H9 (cell line): ENCODE measurements at regions not wholly inside any gene's neighbourhood (a gene's known extent, or its start where the extent isn't known, plus 50 kb on each side); places are given as distances from the start of the nearest gene placed in this dataset.
"Not testable (repeated sequence)": the region's sequence is repeated elsewhere in the genome, so short reads cannot be mapped to it uniquely, and the experiment has no call there.

Experiments
- DNase-seq: peaks from one replicate; pipeline ENCODE4 v3.0.0-alpha.2; 2017
- H2AFZ ChIP-seq: one replicate; pipeline ENCODE4 v1.6.1; 2013; ENCODE audit warnings: mild to moderate bottlenecking, low read length, control low read depth, moderate library complexity
- H2AK5ac ChIP-seq: 2 replicates; pipeline ENCODE4 v1.6.1; 2013; ENCODE audit warnings: low read length, control low read depth, mixed read lengths; ENCODE audit not compliant: insufficient read length
- H2BK120ac ChIP-seq: one replicate; pipeline ENCODE4 v1.6.1; 2013; ENCODE audit warnings: low read depth, mild to moderate bottlenecking, low read length, control low read depth, inconsistent platforms; ENCODE audit not compliant: poor library complexity, severe bottlenecking
- H2BK12ac ChIP-seq: 2 replicates; pipeline ENCODE4 v1.6.1; 2013; ENCODE audit warnings: low read length, control low read depth, mixed read lengths, low read depth; ENCODE audit not compliant: insufficient read length
- H2BK15ac ChIP-seq: 2 replicates; pipeline ENCODE4 v1.6.1; 2013; ENCODE audit warnings: low read depth, low read length, control low read depth
- H2BK20ac ChIP-seq: one replicate; pipeline ENCODE4 v1.6.1; 2013; ENCODE audit warnings: low read depth, mild to moderate bottlenecking, low read length, control low read depth, inconsistent platforms; ENCODE audit not compliant: poor library complexity, severe bottlenecking
- H2BK5ac ChIP-seq: 2 replicates; pipeline ENCODE4 v1.6.1; 2013; ENCODE audit warnings: low read length, control low read depth, mixed read lengths; ENCODE audit not compliant: insufficient read length
- H3K14ac ChIP-seq: 2 replicates; pipeline ENCODE4 v1.6.1; 2013; ENCODE audit warnings: low read length, control low read depth; ENCODE audit not compliant: insufficient read depth
- H3K18ac ChIP-seq: 2 replicates; pipeline ENCODE4 v1.6.1; 2013; ENCODE audit warnings: low read depth, mild to moderate bottlenecking, mixed read lengths, low read length, control low read depth; ENCODE audit not compliant: insufficient read length
- H3K23ac ChIP-seq: 2 replicates; pipeline ENCODE4 v1.6.1; 2013; ENCODE audit warnings: low read length, control low read depth, mixed read lengths, low read depth; ENCODE audit not compliant: insufficient read length
- H3K23me2 ChIP-seq: 2 replicates; pipeline ENCODE4 v1.6.1; 2013; ENCODE audit warnings: low read depth, mild to moderate bottlenecking, mixed read lengths, low read length, control low read depth; ENCODE audit not compliant: insufficient read length, poor library complexity, severe bottlenecking
- H3K27ac ChIP-seq: 2 replicates; pipeline ENCODE4 v1.5.1; 2013; ENCODE audit warnings: low read length, control low read depth, mixed read lengths, low read depth; ENCODE audit not compliant: insufficient read length
- H3K27me3 ChIP-seq: 2 replicates; pipeline ENCODE4 v1.6.1; 2013; ENCODE audit warnings: low read length, control low read depth, inconsistent platforms; ENCODE audit not compliant: insufficient read depth
- H3K4ac ChIP-seq: 2 replicates; pipeline ENCODE4 v1.6.1; 2013; ENCODE audit warnings: low read depth, mild to moderate bottlenecking, control low read depth, inconsistent platforms, low read length, moderate library complexity
- H3K4me1 ChIP-seq: 2 replicates; pipeline ENCODE4 v1.6.1; 2013; ENCODE audit warnings: low read length, control low read depth, inconsistent platforms; ENCODE audit not compliant: insufficient read depth
- H3K4me2 ChIP-seq: 2 replicates; pipeline ENCODE4 v1.6.1; 2013; ENCODE audit warnings: low read length, control low read depth, mixed read lengths; ENCODE audit not compliant: insufficient read length, insufficient read depth
- H3K56ac ChIP-seq: 2 replicates; pipeline ENCODE4 v1.6.1; 2013; ENCODE audit warnings: low read depth, mild to moderate bottlenecking, mixed read lengths, low read length, control low read depth; ENCODE audit not compliant: insufficient read length
- H3K79me1 ChIP-seq: 2 replicates; pipeline ENCODE4 v1.6.1; 2013; ENCODE audit warnings: low read depth, mild to moderate bottlenecking, moderate library complexity, low read length, control low read depth, inconsistent platforms; ENCODE audit not compliant: insufficient read depth, poor library complexity, severe bottlenecking
- H3K79me2 ChIP-seq: 2 replicates; pipeline ENCODE4 v1.6.1; 2013; ENCODE audit warnings: low read length, control low read depth, inconsistent platforms; ENCODE audit not compliant: insufficient read depth
- H3K9ac ChIP-seq: 2 replicates; pipeline ENCODE4 v1.6.1; 2013; ENCODE audit warnings: low read length, control low read depth, mixed read lengths; ENCODE audit not compliant: insufficient read length; ENCODE audit errors: extremely low read depth
- H3K9me3 ChIP-seq: one replicate; pipeline ENCODE4 v1.6.1; 2013; ENCODE audit warnings: low read depth, low read length, inconsistent platforms; ENCODE audit not compliant: control insufficient read depth
- H3T11ph ChIP-seq: one replicate; pipeline ENCODE4 v1.6.1; 2013; ENCODE audit warnings: mild to moderate bottlenecking, low read length, control low read depth, inconsistent platforms
- H4K20me1 ChIP-seq: one replicate; pipeline ENCODE4 v1.6.1; 2013; ENCODE audit not compliant: control insufficient read depth, insufficient read length, insufficient read depth
- H4K5ac ChIP-seq: 2 replicates; pipeline ENCODE4 v1.6.1; 2013; ENCODE audit warnings: low read depth, mild to moderate bottlenecking, mixed read lengths, low read length, control low read depth; ENCODE audit not compliant: insufficient read length
- H4K8ac ChIP-seq: replicated peaks from 2 replicates; pipeline ENCODE4 v1.6.1; 2013; ENCODE audit warnings: low read length, control low read depth, mixed read lengths, low read depth; ENCODE audit not compliant: insufficient read length
- H4K91ac ChIP-seq: 2 replicates; pipeline ENCODE4 v1.6.1; 2013; ENCODE audit warnings: low read depth, mild to moderate bottlenecking, moderate library complexity, mixed read lengths, low read length, control low read depth; ENCODE audit not compliant: insufficient read length
- H3K27ac Mint-ChIP-seq, 3 experiments: 2 replicates in 2 of 3; 3 replicates in 1 of 3; pipeline ENCODE4 v1.8.0; 2020 to 2021; ENCODE audit warnings: mixed read lengths in 3 of 3, mild to moderate bottlenecking in 1 of 3, moderate library complexity in 1 of 3
- H3K27me3 Mint-ChIP-seq: 2 replicates; pipeline ENCODE4 v1.8.0; 2021; ENCODE audit warnings: low read depth, mild to moderate bottlenecking, moderate library complexity, mixed read lengths
- H3K36me3 Mint-ChIP-seq, 3 experiments: 2 replicates in 2 of 3; 3 replicates in 1 of 3; pipeline ENCODE4 v1.8.0; 2020 to 2021; ENCODE audit warnings: low read depth in 3 of 3, mixed read lengths in 3 of 3; ENCODE audit not compliant: insufficient read depth in 1 of 3
- H3K4me1 Mint-ChIP-seq, 2 experiments: 2 replicates each; pipeline ENCODE4 v1.8.0; 2020; ENCODE audit warnings: mixed read lengths in 2 of 2
- H3K4me3 Mint-ChIP-seq, 2 experiments: 2 replicates in 1 of 2; 3 replicates in 1 of 2; pipeline ENCODE4 v1.8.0; 2020 to 2021; ENCODE audit warnings: mild to moderate bottlenecking in 2 of 2, mixed read lengths in 2 of 2, moderate library complexity in 1 of 2
- H3K9me3 Mint-ChIP-seq, 2 experiments: 2 replicates in 1 of 2; 3 replicates in 1 of 2; pipeline ENCODE4 v1.8.0; 2020; ENCODE audit warnings: mild to moderate bottlenecking in 2 of 2, mixed read lengths in 2 of 2, moderate library complexity in 1 of 2
- WGBS: extraction: QIAGEN DNeasy Blood & Tissue Kit; methylation state at CpG from one replicate; pipeline ENCODE4 v1.1.7; 2013; ENCODE audit warnings: missing lambda C conversion rate, low lambda C conversion rate, mixed read lengths; ENCODE audit not compliant: insufficient read length; ENCODE audit errors: extremely low coverage; 5-methylcytosine and 5-hydroxymethylcytosine counted together
- TF ChIP-seq, protein P1 (sequence below): fragments of 200-600 bp; sonication (generic); conservative IDR thresholded peaks from 3 replicates; pipeline ENCODE4 v1.8.0; 2021; ENCODE audit warnings: antibody characterized with exemption, mild to moderate bottlenecking

DNA sequence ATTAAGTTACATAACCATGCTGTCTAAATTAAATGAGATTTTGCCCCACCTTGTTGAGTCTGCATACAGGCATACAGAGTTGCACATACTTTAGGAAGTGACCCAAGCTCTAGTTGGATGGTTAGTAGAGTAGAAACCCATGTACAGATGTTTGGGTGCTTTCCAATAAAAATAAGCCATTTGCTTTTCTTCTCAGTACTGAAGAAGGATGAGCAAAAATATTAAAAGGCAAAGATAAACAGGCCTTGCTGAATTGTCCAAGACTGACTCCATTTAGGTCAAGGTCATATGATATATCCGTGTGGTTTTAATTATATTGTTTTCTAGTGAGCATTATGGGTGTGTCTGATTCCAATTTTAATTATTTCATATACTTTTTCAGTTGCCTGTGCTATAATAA, 589.4 kb downstream of the RFPL4B start:
- no peak overlapping the region for H3T11ph ChIP-seq
- no peaks in the 10 kb centered on the region; the same call in 1 of the 2 replicates for H3K4me1 ChIP-seq
- H3K18ac ChIP-seq: no peak overlapping the region
- H3K79me2 ChIP-seq: no peaks in the 10 kb centered on the region
- Mint-ChIP-seq H3K36me3 (no peaks in the 10 kb centered on the region), H3K27me3 (no peaks in the 10 kb centered on the region), H3K4me3 (no peak overlapping the region), H3K9me3 (no peaks in the 10 kb centered on the region), H3K27ac (no peak overlapping the region), H3K4me1 (peaks cover 0 to 2% of the 10 kb centered on the region in 2 experiments; a peak in 1 of 4 replicates)
- no peak for DNase-seq
- no CpG with 5 or more reads among the region's 1 CpG for WGBS
- H2BK120ac ChIP-seq: no peak overlapping the region
- no peaks in the 10 kb centered on the region for H4K20me1 ChIP-seq
- H4K8ac ChIP-seq: no peak overlapping the region
- H2BK12ac ChIP-seq: no peak overlapping the region
- H3K9ac ChIP-seq: no peak overlapping the region
- H3K23ac ChIP-seq: no peak overlapping the region
- H3K4ac ChIP-seq: no peak overlapping the region
- H2AK5ac ChIP-seq: no peak overlapping the region
- H3K56ac ChIP-seq: no peak overlapping the region
- H2BK20ac ChIP-seq: no peak overlapping the region
- TF ChIP-seq, protein P1, sequence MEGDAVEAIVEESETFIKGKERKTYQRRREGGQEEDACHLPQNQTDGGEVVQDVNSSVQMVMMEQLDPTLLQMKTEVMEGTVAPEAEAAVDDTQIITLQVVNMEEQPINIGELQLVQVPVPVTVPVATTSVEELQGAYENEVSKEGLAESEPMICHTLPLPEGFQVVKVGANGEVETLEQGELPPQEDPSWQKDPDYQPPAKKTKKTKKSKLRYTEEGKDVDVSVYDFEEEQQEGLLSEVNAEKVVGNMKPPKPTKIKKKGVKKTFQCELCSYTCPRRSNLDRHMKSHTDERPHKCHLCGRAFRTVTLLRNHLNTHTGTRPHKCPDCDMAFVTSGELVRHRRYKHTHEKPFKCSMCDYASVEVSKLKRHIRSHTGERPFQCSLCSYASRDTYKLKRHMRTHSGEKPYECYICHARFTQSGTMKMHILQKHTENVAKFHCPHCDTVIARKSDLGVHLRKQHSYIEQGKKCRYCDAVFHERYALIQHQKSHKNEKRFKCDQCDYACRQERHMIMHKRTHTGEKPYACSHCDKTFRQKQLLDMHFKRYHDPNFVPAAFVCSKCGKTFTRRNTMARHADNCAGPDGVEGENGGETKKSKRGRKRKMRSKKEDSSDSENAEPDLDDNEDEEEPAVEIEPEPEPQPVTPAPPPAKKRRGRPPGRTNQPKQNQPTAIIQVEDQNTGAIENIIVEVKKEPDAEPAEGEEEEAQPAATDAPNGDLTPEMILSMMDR: no peak
- H3K27me3 ChIP-seq: no peaks in the 10 kb centered on the region
- H2AFZ ChIP-seq: no peak overlapping the region
- no peak overlapping the region for H3K4me2 ChIP-seq
- no peak overlapping the region for H2BK15ac ChIP-seq
- no peak overlapping the region for H4K5ac ChIP-seq
- no peak overlapping the region for H3K27ac ChIP-seq
- no peak overlapping the region for H3K14ac ChIP-seq
- H4K91ac ChIP-seq: no peak overlapping the region
- no peaks in the 10 kb centered on the region for H3K23me2 ChIP-seq
- H2BK5ac ChIP-seq: no peak overlapping the region
- H3K79me1 ChIP-seq: no peaks in the 10 kb centered on the region
- H3K9me3 ChIP-seq: no peaks in the 10 kb centered on the region

GRCh38 chr6:112937690-112938089, 590.6 kb downstream of the RFPL4B start:
- not testable (repeated sequence) for H2AFZ ChIP-seq, H3K4me1 Mint-ChIP-seq

More at GRCh38 chr6:112937690-112938089, 590.6 kb downstream of the RFPL4B start:
- not testable (repeated sequence) for H3K79me1 ChIP-seq, H3K4me2 ChIP-seq, H3K23me2 ChIP-seq, H2BK120ac ChIP-seq, H3K27ac ChIP-seq, DNase-seq, H4K91ac ChIP-seq, H2BK20ac ChIP-seq, H3K9ac ChIP-seq, H4K20me1 ChIP-seq, H2AK5ac ChIP-seq, H3K23ac ChIP-seq, H4K5ac ChIP-seq, H3K4me3 Mint-ChIP-seq, H3K27me3 ChIP-seq, H3K18ac ChIP-seq, H4K8ac ChIP-seq, H2BK12ac ChIP-seq, H3K27me3 Mint-ChIP-seq, H3K9me3 ChIP-seq, H3K4me1 ChIP-seq, H3K14ac ChIP-seq, H3K56ac ChIP-seq, H2BK15ac ChIP-seq, H3K36me3 Mint-ChIP-seq, H3T11ph ChIP-seq, H3K79me2 ChIP-seq, H2BK5ac ChIP-seq, H3K27ac Mint-ChIP-seq, H3K9me3 Mint-ChIP-seq, H3K4ac ChIP-seq
- no CpG with 5 or more reads among the region's 14 CpGs for WGBS
